Mesendoderm (in vitro differentiated cells): ENCODE measurements at regions not wholly inside any gene's neighbourhood (a gene's known extent, or its start where the extent isn't known, plus 50 kb on each side); places are given as distances from the start of the nearest gene placed in this dataset.
"Not testable (repeated sequence)": the region's sequence is repeated elsewhere in the genome, so short reads cannot be mapped to it uniquely, and the experiment has no call there.

ENCODE experiments used
- DNase-seq: peaks from one replicate; pipeline ENCODE4 v3.0.0; 2013
- H2AK5ac ChIP-seq: 2 replicates; pipeline ENCODE4 v1.6.1; 2013; ENCODE audit warnings: low read length, inconsistent platforms
- H2BK120ac ChIP-seq: 2 replicates; pipeline ENCODE4 v1.6.1; 2013; ENCODE audit warnings: low read depth, mild to moderate bottlenecking, low read length, moderate library complexity, mixed read lengths
- H2BK15ac ChIP-seq: replicated peaks from 2 replicates; pipeline ENCODE4 v1.6.1; 2013; ENCODE audit warnings: low read depth, mild to moderate bottlenecking, moderate library complexity
- H2BK5ac ChIP-seq: 2 replicates; pipeline ENCODE4 v1.6.1; 2013; ENCODE audit warnings: low read length, inconsistent platforms
- H3K18ac ChIP-seq: 2 replicates; pipeline ENCODE4 v1.6.1; 2013; ENCODE audit warnings: mild to moderate bottlenecking, low read length, mixed read lengths
- H3K23ac ChIP-seq: one replicate; pipeline ENCODE4 v1.6.1; 2013; ENCODE audit warnings: low read length
- H3K27ac ChIP-seq: 2 replicates; pipeline ENCODE4 v1.5.1; 2013; ENCODE audit warnings: low read depth, mild to moderate bottlenecking, inconsistent platforms, low read length, moderate library complexity
- H3K27me3 ChIP-seq: 2 replicates; pipeline ENCODE4 v1.6.1; 2013; ENCODE audit warnings: low read length, control low read depth, mild to moderate bottlenecking, inconsistent platforms; ENCODE audit not compliant: insufficient read depth, poor library complexity
- H3K36me3 ChIP-seq: 2 replicates; pipeline ENCODE4 v1.6.1; 2013; ENCODE audit warnings: low read length, inconsistent platforms; ENCODE audit not compliant: control insufficient read depth, insufficient read depth
- H3K4ac ChIP-seq: one replicate; pipeline ENCODE4 v1.6.1; 2013; ENCODE audit warnings: low read depth, mild to moderate bottlenecking, low read length, moderate library complexity
- H3K4me1 ChIP-seq: 2 replicates; pipeline ENCODE4 v1.6.1; 2013; ENCODE audit warnings: low read depth, low read length, inconsistent platforms; ENCODE audit not compliant: control insufficient read depth
- H3K4me2 ChIP-seq: 2 replicates; pipeline ENCODE4 v1.6.1; 2013; ENCODE audit warnings: low read length
- H3K4me3 ChIP-seq: 2 replicates; pipeline ENCODE4 v1.5.1; 2013; ENCODE audit warnings: mild to moderate bottlenecking, low read length
- H3K56ac ChIP-seq: one replicate; pipeline ENCODE4 v1.6.1; 2013; ENCODE audit warnings: low read length
- H3K79me1 ChIP-seq: 2 replicates; pipeline ENCODE4 v1.6.1; 2013; ENCODE audit warnings: low read length, inconsistent platforms
- H3K79me2 ChIP-seq: 2 replicates; pipeline ENCODE4 v1.6.1; 2013; ENCODE audit warnings: mild to moderate bottlenecking, low read length; ENCODE audit not compliant: control insufficient read depth, insufficient read depth
- H3K9ac ChIP-seq: 2 replicates; pipeline ENCODE4 v1.6.1; 2013; ENCODE audit warnings: low read length, inconsistent platforms
- H4K5ac ChIP-seq: one replicate; pipeline ENCODE4 v1.6.1; 2013; ENCODE audit warnings: low read length
- H4K8ac ChIP-seq: one replicate; pipeline ENCODE4 v1.6.1; 2013; ENCODE audit warnings: low read depth, mild to moderate bottlenecking, control low read depth, low read length, moderate library complexity
- WGBS: extraction: QIAGEN DNeasy Blood & Tissue Kit; methylation state at CpG from one replicate; pipeline ENCODE4 v1.1.7; 2013; ENCODE audit warnings: low lambda C conversion rate, missing lambda C conversion rate; ENCODE audit not compliant: insufficient coverage; ENCODE audit errors: extremely low coverage; 5-methylcytosine and 5-hydroxymethylcytosine counted together

DNA sequence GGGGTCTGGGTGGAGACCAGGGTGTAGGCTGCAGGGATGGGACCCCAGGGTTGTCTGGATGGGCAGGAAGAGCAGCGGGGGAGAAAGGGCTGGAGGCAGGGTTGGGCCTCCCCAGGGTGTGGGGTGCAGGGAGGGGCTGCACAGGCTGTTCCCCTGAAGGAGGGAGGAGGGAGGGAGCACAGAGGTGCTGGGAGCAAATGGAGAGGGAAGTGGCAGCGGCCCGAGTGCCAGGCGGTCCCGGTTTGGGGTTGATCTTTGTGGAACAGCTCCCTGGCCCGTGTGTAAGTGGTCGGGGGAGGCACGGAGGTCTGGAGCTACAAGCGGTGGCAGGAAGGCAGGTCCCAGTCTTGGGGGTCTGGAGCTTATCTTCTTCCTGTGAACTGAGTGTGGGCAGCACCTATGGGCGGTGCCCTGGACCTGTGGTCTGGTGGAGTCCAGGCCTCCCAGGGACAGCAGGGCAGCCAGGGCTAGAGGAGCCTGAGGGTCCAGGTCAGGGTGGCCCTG lies 391.6 kb downstream of the TMEM121 start:
- Histone ChIP-seq H2AK5ac (no peak overlapping the region), H2BK120ac (no peak overlapping the region), H3K4me1 (no peaks in the 10 kb centered on the region), H3K4me2 (no peak overlapping the region), H3K9ac (no peak overlapping the region), H4K5ac (no peak overlapping the region), H3K27ac (no peak overlapping the region), H4K8ac (no peak overlapping the region), H3K79me1 (no peaks in the 10 kb centered on the region), H3K18ac (no peak overlapping the region), H2BK15ac (no peak overlapping the region), H3K36me3 (no peaks in the 10 kb centered on the region), H3K4ac (no peak overlapping the region), H3K23ac (no peak overlapping the region), H3K79me2 (no peaks in the 10 kb centered on the region), H3K56ac (no peak overlapping the region), H3K27me3 (no peaks in the 10 kb centered on the region), H3K4me3 (no peak overlapping the region), H2BK5ac (no peak overlapping the region)
- WGBS = no CpG with 5 or more reads among the region's 10 CpGs
- no peak for DNase-seq

DNA sequence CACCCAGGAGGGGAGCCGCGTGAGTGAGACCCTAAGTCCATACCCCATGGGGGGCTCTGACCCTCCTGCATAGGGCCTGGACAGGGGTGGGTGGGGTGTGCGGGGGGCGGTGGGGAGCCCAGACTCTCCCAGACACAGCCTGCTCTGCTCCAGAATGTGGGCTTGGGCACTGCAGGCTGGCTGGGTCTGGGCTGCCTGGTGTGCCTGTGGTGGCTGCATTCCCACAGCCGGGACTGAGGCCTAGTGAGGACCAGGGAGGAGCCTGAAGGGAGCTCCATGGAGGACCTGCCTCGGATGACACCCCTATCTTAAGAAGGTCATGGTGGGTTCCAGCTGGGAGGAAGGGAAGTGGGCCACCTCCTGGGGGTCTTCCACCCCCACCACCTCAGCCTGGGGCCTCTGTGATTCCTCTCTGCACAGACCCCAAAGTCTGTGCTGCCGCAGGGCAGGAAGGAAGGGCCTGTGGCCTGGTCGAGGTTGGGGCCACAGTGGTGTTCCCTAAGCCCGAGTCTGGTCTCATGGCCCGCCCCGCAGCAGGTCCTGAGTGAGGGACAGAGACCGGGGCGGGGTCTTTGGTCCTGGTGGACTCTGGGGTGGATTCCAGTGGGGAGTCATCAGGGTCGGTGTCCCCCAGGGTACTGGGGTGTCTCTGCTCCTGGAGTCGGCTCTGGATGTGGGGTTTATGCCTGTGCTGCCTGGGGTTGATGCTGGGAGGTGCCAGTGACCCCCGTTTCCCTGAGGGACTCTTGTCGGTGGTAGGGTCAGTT lies 392.3 kb downstream of the TMEM121 start:
- H3K4ac ChIP-seq = no peak overlapping the region
- DNase-seq = no peak
- no peak overlapping the region for H2BK5ac ChIP-seq
- no peak overlapping the region for H3K4me2 ChIP-seq
- H4K5ac ChIP-seq = no peak overlapping the region
- no peak overlapping the region for H3K9ac ChIP-seq
- no peak overlapping the region for H3K4me3 ChIP-seq
- H4K8ac ChIP-seq = no peak overlapping the region
- no peak overlapping the region for H2BK120ac ChIP-seq
- H3K4me1 ChIP-seq = no peaks in the 10 kb centered on the region
- no peak overlapping the region for H2AK5ac ChIP-seq
- no peaks in the 10 kb centered on the region for H3K36me3 ChIP-seq
- no peaks in the 10 kb centered on the region for H3K79me2 ChIP-seq
- no peak overlapping the region for H3K18ac ChIP-seq
- H3K27ac ChIP-seq = no peak overlapping the region
- no peaks in the 10 kb centered on the region for H3K27me3 ChIP-seq
- H3K23ac ChIP-seq = no peak overlapping the region
- H2BK15ac ChIP-seq = no peak overlapping the region
- no peaks in the 10 kb centered on the region for H3K79me1 ChIP-seq
- no peak overlapping the region for H3K56ac ChIP-seq
- WGBS = no CpG with 5 or more reads among the region's 17 CpGs

DNA sequence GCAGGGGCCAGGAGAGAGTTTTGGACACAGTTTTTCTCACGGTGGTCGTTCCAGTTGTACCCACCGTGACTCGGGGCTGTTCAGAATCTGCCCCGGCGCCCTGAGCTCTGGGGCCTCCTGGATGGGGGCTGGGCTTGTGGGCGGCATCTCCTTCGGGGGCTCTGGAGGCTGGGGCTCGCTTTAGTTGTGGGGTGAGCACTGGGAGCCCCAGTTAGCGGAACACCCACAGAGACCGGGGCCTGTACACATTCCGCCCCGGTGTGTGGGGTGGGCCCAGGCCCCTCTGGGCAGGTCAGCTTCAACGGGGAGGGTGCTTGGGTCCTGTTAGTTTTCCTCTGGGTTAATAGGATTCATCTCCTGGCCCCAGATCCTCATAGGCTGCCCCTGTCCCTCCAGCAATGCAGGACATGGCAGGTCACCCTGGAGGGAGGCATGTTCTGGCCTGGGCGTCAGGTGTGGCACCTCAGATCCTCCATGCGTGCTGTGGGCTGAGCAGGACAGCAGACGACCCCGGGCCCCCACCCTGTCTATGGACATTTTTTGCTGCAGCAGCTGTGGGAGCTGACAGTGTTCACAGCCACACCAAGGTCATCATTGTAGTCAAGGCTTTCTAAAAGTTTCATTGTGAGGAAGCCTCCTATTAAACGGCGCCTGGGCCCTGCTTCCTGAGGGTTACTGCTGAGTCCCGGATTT lies 393.2 kb downstream of the TMEM121 start:
- H2BK5ac ChIP-seq = no peak overlapping the region
- no peak overlapping the region for H3K4ac ChIP-seq
- no peaks in the 10 kb centered on the region for H3K79me2 ChIP-seq
- no peaks in the 10 kb centered on the region for H3K36me3 ChIP-seq
- H2BK120ac ChIP-seq = no peak overlapping the region
- WGBS = no CpG with 5 or more reads among the region's 21 CpGs
- H3K18ac ChIP-seq = no peak overlapping the region
- H3K56ac ChIP-seq = no peak overlapping the region
- H2AK5ac ChIP-seq = no peak overlapping the region
- H3K9ac ChIP-seq = no peak overlapping the region
- H3K23ac ChIP-seq = no peak overlapping the region
- DNase-seq = no peak
- H4K5ac ChIP-seq = no peak overlapping the region
- H3K4me2 ChIP-seq = no peak overlapping the region
- H3K79me1 ChIP-seq = no peaks in the 10 kb centered on the region
- no peaks in the 10 kb centered on the region for H3K27me3 ChIP-seq
- no peak overlapping the region for H3K27ac ChIP-seq
- no peak overlapping the region for H2BK15ac ChIP-seq
- H3K4me1 ChIP-seq = no peaks in the 10 kb centered on the region
- H3K4me3 ChIP-seq = no peak overlapping the region
- H4K8ac ChIP-seq = no peak overlapping the region

DNA sequence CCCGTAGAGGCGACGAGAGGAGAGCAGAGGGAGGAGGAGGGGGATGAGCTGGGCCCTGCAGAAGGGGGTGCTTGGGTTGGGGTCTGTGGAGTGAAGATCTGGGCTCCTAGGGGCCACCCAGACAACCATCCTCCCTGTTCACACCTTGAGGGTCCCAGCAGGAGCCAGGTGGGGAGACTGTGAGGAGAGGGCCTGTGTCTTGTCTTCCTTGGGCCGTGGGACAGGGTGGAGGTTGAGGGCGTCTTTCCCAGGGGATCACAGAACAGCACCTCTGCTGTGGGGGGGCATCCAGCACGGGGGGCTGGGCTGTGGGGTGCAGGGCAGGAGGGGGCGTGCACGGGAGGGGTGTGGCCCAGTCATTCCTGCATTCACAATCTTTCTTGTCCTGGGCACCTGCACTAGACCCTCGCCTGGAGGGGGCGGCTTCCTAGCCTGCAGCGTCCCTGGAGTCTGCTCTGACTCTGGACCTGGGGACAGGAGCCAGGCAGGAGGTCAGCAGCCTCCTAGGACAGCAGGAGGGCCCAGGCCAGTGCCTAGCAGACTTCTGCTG lies 393.8 kb downstream of the TMEM121 start:
- H3K27me3 ChIP-seq, H3K79me1 ChIP-seq, H4K5ac ChIP-seq, H3K79me2 ChIP-seq, H4K8ac ChIP-seq, H3K36me3 ChIP-seq, H3K4me1 ChIP-seq, H3K56ac ChIP-seq, H2BK15ac ChIP-seq, H3K4me3 ChIP-seq, H3K9ac ChIP-seq, DNase-seq, H2AK5ac ChIP-seq, H3K27ac ChIP-seq, H3K4me2 ChIP-seq, H2BK120ac ChIP-seq, H3K23ac ChIP-seq, H2BK5ac ChIP-seq, H3K18ac ChIP-seq, H3K4ac ChIP-seq: not testable (repeated sequence)
- WGBS = no CpG with 5 or more reads among the region's 11 CpGs

DNA sequence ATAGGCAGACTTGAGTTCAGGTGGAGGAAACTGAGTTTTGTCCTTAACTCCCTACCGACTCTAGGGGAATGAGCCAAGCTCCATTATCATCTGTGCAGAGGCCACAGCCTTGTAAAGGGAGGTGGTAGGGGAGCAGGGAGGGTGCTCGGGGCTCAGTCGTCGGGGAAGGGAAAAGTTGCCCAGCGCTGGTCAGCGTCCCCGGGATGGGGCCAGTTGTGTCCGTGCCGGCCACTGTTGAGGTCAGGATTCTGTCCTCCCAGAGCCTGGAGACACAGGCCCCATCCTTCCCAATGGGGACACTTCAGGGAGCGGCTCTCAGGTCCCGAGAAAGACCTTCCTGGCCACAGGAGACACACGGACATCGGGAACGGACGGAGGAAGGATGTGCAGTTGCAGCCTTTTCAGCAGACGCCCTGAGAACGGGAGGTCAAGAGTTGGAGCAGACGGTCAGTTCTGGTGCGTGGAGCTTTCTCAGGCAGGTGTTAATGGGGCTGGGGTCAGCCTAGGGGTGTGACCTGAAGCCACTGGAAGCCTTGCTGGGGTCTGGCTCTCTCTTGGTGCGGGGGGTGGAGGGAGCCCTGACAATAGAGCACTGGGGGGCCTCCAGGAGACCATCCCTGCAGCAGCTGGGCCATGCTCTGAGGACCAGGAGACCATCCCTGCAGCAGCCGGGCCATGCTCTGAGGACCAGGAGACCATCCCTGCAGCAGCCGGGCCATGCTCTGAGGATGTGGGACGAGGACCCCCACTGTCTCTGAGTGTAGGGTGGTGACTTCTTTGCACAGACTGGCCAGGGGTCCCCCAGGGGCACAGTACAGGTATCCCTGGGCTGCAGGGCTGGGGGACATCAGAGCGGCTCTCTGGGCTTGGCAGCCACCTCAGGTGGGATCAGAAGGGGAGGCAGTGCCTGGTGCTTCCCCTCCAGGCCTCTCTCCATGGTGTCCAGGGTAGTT lies 394.7 kb downstream of the TMEM121 start:
- not testable (repeated sequence) for H3K4me3 ChIP-seq, H4K8ac ChIP-seq, H2BK120ac ChIP-seq, H3K36me3 ChIP-seq, H4K5ac ChIP-seq, H3K9ac ChIP-seq, H3K4me1 ChIP-seq, H3K56ac ChIP-seq, H3K4ac ChIP-seq, DNase-seq, H3K4me2 ChIP-seq, H3K18ac ChIP-seq, H3K79me1 ChIP-seq, H3K27ac ChIP-seq, H2AK5ac ChIP-seq, H3K79me2 ChIP-seq, H2BK15ac ChIP-seq, H3K23ac ChIP-seq, H3K27me3 ChIP-seq, H2BK5ac ChIP-seq
- no CpG with 5 or more reads among the region's 24 CpGs for WGBS
